ENCODE measurements at regions not wholly inside any gene's neighbourhood (a gene's known extent, or its start where the extent isn't known, plus 50 kb on each side); places are given as distances from the start of the nearest gene placed in this dataset.

- H4K20me1 ChIP-seq (ENCODE audit: insufficient read depth, low read length) = no peaks in the 10 kb centered on the region
- WGBS (ENCODE audit: insufficient coverage) = 98% methylated on average over 6 of the region's 22 CpGs
- peaks cover 3 to 10% (median 3%) of the 10 kb centered on the region in 3 donors for H3K27me3 Mint-ChIP-seq (ENCODE audit: low read depth in 3 of 3)
- no peak overlapping the region for H3K27ac ChIP-seq (ENCODE audit: low read depth in 1 of 2, low read length in 2 of 2)
- H3K4me3 Mint-ChIP-seq = no peak overlapping the region
- no peak for DNase-seq
- H3K4me2 ChIP-seq (replicated peaks; ENCODE audit: extremely low read depth, low read length, poor library complexity, severe bottlenecking) = no peak overlapping the region
- H3K4me3 ChIP-seq (replicated peaks in 1 of 3; ENCODE audit: low read depth in 2 of 3, low read length in 3 of 3) = no peak overlapping the region
- intact Hi-C loops (cut with micrococcal nuclease) = no loop called here
- H3K79me2 ChIP-seq (ENCODE audit: insufficient read depth, low read length) = no peaks in the 10 kb centered on the region
- TF ChIP-seq CTCF (IDR thresholded peaks at IDR 0.05) = no peak
- no peaks in the 10 kb centered on the region for H3K36me3 Mint-ChIP-seq
- H3K27me3 ChIP-seq (ENCODE audit: control insufficient read depth in 2 of 2, insufficient read depth in 2 of 2, low read length in 2 of 2) = no peaks in the 10 kb centered on the region
- H3K4me1 Mint-ChIP-seq = no peaks in the 10 kb centered on the region
- no peaks in the 10 kb centered on the region for H3K4me1 ChIP-seq (ENCODE audit: control insufficient read depth in 1 of 2, insufficient read depth in 2 of 2, low read length in 2 of 2)
- no peak overlapping the region for H2AFZ ChIP-seq (ENCODE audit: insufficient read depth, low read depth, low read length, poor library complexity, severe bottlenecking)
- H3K9ac ChIP-seq (ENCODE audit: insufficient read depth, low read length, poor library complexity, severe bottlenecking) = no peak overlapping the region
- no peaks in the 10 kb centered on the region for H3K36me3 ChIP-seq (replicated peaks in 1 of 2; ENCODE audit: control insufficient read depth in 1 of 2, insufficient read depth in 2 of 2, low read length in 2 of 2)
- H3K9me3 Mint-ChIP-seq = peaks cover 0 to 4% (median 2%) of the 10 kb centered on the region in 7 donors
- H3K9me3 ChIP-seq (replicated peaks in 1 of 2; ENCODE audit: control insufficient read depth in 1 of 2, insufficient read depth in 1 of 2, low read length in 2 of 2) = no peaks in the 10 kb centered on the region
- no peak overlapping the region for H3K27ac Mint-ChIP-seq
Measured at GRCh38 chr18:78908462-78909260, 71.0 kb upstream of the SALL3 start.

GRCh38 chr18:78911751-78912283, 67.8 kb upstream of the SALL3 start:
- Histone ChIP-seq H3K36me3 (replicated peaks in 1 of 2; ENCODE audit: control insufficient read depth in 1 of 2, insufficient read depth in 2 of 2, low read length in 2 of 2) (no peaks in the 10 kb centered on the region), H4K20me1 (ENCODE audit: insufficient read depth, low read length) (no peaks in the 10 kb centered on the region), H3K9ac (ENCODE audit: insufficient read depth, low read length, poor library complexity, severe bottlenecking) (no peak overlapping the region), H3K4me2 (replicated peaks; ENCODE audit: extremely low read depth, low read length, poor library complexity, severe bottlenecking) (no peak overlapping the region), H3K4me3 (replicated peaks in 1 of 3; ENCODE audit: low read depth in 2 of 3, low read length in 3 of 3) (no peak overlapping the region), H2AFZ (ENCODE audit: insufficient read depth, low read depth, low read length, poor library complexity, severe bottlenecking) (no peak overlapping the region), H3K27me3 (ENCODE audit: control insufficient read depth in 2 of 2, insufficient read depth in 2 of 2, low read length in 2 of 2) (no peaks in the 10 kb centered on the region), H3K4me1 (ENCODE audit: control insufficient read depth in 1 of 2, insufficient read depth in 2 of 2, low read length in 2 of 2) (no peaks in the 10 kb centered on the region), H3K9me3 (replicated peaks in 1 of 2; ENCODE audit: control insufficient read depth in 1 of 2, insufficient read depth in 1 of 2, low read length in 2 of 2) (peaks cover 0 to 12% of the 10 kb centered on the region in 2 donors), H3K27ac (ENCODE audit: low read depth in 1 of 2, low read length in 2 of 2) (no peak overlapping the region), H3K79me2 (ENCODE audit: insufficient read depth, low read length) (no peaks in the 10 kb centered on the region)
- Mint-ChIP-seq H3K27ac (no peak overlapping the region), H3K36me3 (no peaks in the 10 kb centered on the region), H3K9me3 (peaks cover 0 to 9% (median 3%) of the 10 kb centered on the region in 7 donors), H3K27me3 (ENCODE audit: low read depth in 3 of 3) (peaks cover 3 to 13% (median 11%) of the 10 kb centered on the region in 3 donors), H3K4me3 (no peak overlapping the region), H3K4me1 (no peaks in the 10 kb centered on the region)
- intact Hi-C loops (cut with micrococcal nuclease) = no loop called here
- DNase-seq = no peak
- WGBS (ENCODE audit: insufficient coverage) = 53% methylated on average over 1 of the region's 1 CpG
- TF ChIP-seq CTCF (IDR thresholded peaks at IDR 0.05) = no peak
